ENCODE measurements at regions not wholly inside any gene's neighbourhood (a gene's known extent, or its start where the extent isn't known, plus 50 kb on each side); places are given as distances from the start of the nearest gene placed in this dataset.
A peak's percentile ranks its signal among the peaks of the same experiment; 100 is the strongest.

GRCh38 chr12:14257734-14258574, 107.5 kb upstream of the ATF7IP start (continued):
- TF ChIP-seq, protein P1, sequence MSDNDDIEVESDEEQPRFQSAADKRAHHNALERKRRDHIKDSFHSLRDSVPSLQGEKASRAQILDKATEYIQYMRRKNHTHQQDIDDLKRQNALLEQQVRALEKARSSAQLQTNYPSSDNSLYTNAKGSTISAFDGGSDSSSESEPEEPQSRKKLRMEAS (IDR thresholded peaks at IDR 0.05): peak; percentile 68
- TF ChIP-seq HOXB13 (CRISPR knock-in tag; IDR thresholded peaks at IDR 0.05; ENCODE audit: low read depth) (no peak), TFCP2L1 (CRISPR knock-in tag; IDR thresholded peaks at IDR 0.05) (no peak), BHLHE40 (IDR thresholded peaks at IDR 0.05; ENCODE audit: low read depth, low read length) (no peak), MAZ (IDR thresholded peaks at IDR 0.05; ENCODE audit: borderline replicate concordance, low read depth, low read length) (no peak), HEYL (CRISPR knock-in tag; IDR thresholded peaks at IDR 0.05) (no peak), RARB (CRISPR knock-in tag; IDR thresholded peaks at IDR 0.05) (no peak), EHMT2 (IDR thresholded peaks at IDR 0.05; ENCODE audit: low read depth) (no peak), CEBPB (IDR thresholded peaks at IDR 0.05) (peak; percentile 22 to 74; a peak in 3 of 4 replicates), SREBF2 (IDR thresholded peaks at IDR 0.05) (no peak)
- TF ChIP-seq, protein P2, sequence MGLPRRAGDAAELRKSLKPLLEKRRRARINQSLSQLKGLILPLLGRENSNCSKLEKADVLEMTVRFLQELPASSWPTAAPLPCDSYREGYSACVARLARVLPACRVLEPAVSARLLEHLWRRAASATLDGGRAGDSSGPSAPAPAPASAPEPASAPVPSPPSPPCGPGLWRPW (IDR thresholded peaks at IDR 0.05): no peak

DNA sequence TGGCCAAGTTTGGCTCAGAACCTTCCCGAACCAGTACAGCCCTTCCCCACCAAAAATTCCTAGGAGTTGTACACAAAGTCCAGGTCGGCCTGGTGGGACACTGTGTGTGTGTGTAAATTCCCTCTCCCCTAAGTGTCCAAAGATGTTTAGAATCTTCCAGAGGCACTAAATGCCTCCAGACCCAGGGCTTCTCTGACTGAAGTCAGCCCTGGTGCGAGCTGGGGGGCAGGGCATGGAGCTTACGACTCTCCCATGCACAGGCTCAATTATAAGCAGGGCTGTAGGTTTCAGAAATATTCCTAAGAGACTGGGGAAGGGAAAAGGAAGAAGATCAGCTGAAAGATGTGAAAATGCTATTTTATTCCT, 106.9 kb upstream of the ATF7IP start:
- ChIA-PET CTCF (interaction anchor here (1.3 to 1.4 kb wide), 2 partner anchors 21 to 107 kb away, joined by 3 to 4 read pairs; no protein-coding TSS in a partner anchor), POLR2A (interaction anchor here (1.3 to 1.7 kb wide), 3 partner anchors 15 to 127 kb away, joined by 4 to 16 read pairs (median 5); partner anchors contain the start of gene ATF7IP)
- Histone ChIP-seq H3K4me2 (no peak overlapping the region; the same call in 2 of the 3 replicates), H3K27ac (peak overlapping the region; percentile 55 to 79), H3K9me3 (0 out of 3 replicates have a peak, but pooled peaks cover 4% of the 10 kb centered on the region), H3K4me3 (no peak overlapping the region), H3K4me1 (peaks cover 23% of the 10 kb centered on the region)
- DNase-seq (ENCODE audit: low read depth in 1 of 2, low spot score in 1 of 2): no peak
- WGBS (ENCODE audit: missing lambda C conversion rate): 81% methylated on average over 4 of the region's 4 CpGs
- ATAC-seq: no peak
- TF ChIP-seq MAFK (IDR thresholded peaks at IDR 0.05; ENCODE audit: partially characterized antibody): no peak
- TF ChIP-seq, protein P3, sequence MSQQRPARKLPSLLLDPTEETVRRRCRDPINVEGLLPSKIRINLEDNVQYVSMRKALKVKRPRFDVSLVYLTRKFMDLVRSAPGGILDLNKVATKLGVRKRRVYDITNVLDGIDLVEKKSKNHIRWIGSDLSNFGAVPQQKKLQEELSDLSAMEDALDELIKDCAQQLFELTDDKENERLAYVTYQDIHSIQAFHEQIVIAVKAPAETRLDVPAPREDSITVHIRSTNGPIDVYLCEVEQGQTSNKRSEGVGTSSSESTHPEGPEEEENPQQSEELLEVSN (IDR thresholded peaks at IDR 0.05; ENCODE audit: borderline replicate concordance, low read depth): no peak
- no peak for TF ChIP-seq EHF (CRISPR knock-in tag; IDR thresholded peaks at IDR 0.05)
- no peak for TF ChIP-seq FOSB (CRISPR knock-in tag; IDR thresholded peaks at IDR 0.05)
- no peak for TF ChIP-seq MAZ (IDR thresholded peaks at IDR 0.05; ENCODE audit: borderline replicate concordance, low read depth, low read length)
- TF ChIP-seq ZNF302 (CRISPR knock-in tag; IDR thresholded peaks at IDR 0.05): no peak
- TF ChIP-seq HOXA7 (CRISPR knock-in tag; IDR thresholded peaks at IDR 0.05): no peak
- no peak for TF ChIP-seq JUN (IDR thresholded peaks at IDR 0.05)
- TF ChIP-seq TP53 (CRISPR knock-in tag; IDR thresholded peaks at IDR 0.05): no peak
- no peak for TF ChIP-seq KDM1A (IDR thresholded peaks at IDR 0.05; ENCODE audit: low read depth)
- no peak for TF ChIP-seq CTCF (IDR thresholded peaks at IDR 0.05)
- no peak for TF ChIP-seq CHD2 (IDR thresholded peaks at IDR 0.05; ENCODE audit: low read length, partially characterized antibody)
- no peak for TF ChIP-seq ZSCAN20 (CRISPR knock-in tag; IDR thresholded peaks at IDR 0.05)
- no peak for FAIRE-seq
